ENCODE measurements at regions not wholly inside any gene's neighbourhood (a gene's known extent, or its start where the extent isn't known, plus 50 kb on each side); places are given as distances from the start of the nearest gene placed in this dataset.

- intact Hi-C loops (cut with DNase I) = loop anchor here (5.0 kb wide), 2 partner anchors 58 to 167 kb away; no protein-coding TSS in a partner anchor
- TF ChIP-seq POLR2AphosphoS5 (IDR thresholded peaks at IDR 0.05) (no peak), POLR2A (IDR thresholded peaks at IDR 0.05) (no peak), CTCF (IDR thresholded peaks at IDR 0.05) (no peak)
- Histone ChIP-seq H3K4me3 (no peak overlapping the region), H3K27me3 (replicated peaks; ENCODE audit: insufficient read depth) (no peaks in the 10 kb centered on the region), H3K27ac (no peak overlapping the region), H3K9me3 (no peaks in the 10 kb centered on the region), H3K36me3 (no peaks in the 10 kb centered on the region), H3K4me1 (replicated peaks) (peaks cover 8% of the 10 kb centered on the region)
- no peak for DNase-seq (ENCODE audit: low spot score)
- WGBS = 84% methylated on average over 4 of the region's 4 CpGs
These were observed 385.0 kb upstream of the TNP1 start for GRCh38 chr2:217244815-217245214.

- no peak for DNase-seq (ENCODE audit: low spot score)
- H3K4me1 ChIP-seq (replicated peaks) = peaks cover 5% of the 10 kb centered on the region
- no peaks in the 10 kb centered on the region for H3K9me3 ChIP-seq
- TF ChIP-seq POLR2A (IDR thresholded peaks at IDR 0.05) (no peak), POLR2AphosphoS5 (IDR thresholded peaks at IDR 0.05) (no peak), CTCF (IDR thresholded peaks at IDR 0.05) (no peak)
- H3K4me3 ChIP-seq = no peak overlapping the region
- intact Hi-C loops (cut with DNase I) = no loop called here
- no peaks in the 10 kb centered on the region for H3K27me3 ChIP-seq (replicated peaks; ENCODE audit: insufficient read depth)
- 93% methylated on average over 3 of the region's 3 CpGs for WGBS
- no peak overlapping the region for H3K27ac ChIP-seq
- no peaks in the 10 kb centered on the region for H3K36me3 ChIP-seq
These were observed 383.1 kb upstream of the TNP1 start for GRCh38 chr2:217242947-217243346.

GRCh38 chr2:217231724-217232123, 371.9 kb upstream of the TNP1 start:
- no peak for TF ChIP-seq CTCF (IDR thresholded peaks at IDR 0.05)
- TF ChIP-seq POLR2AphosphoS5 (IDR thresholded peaks at IDR 0.05) = no peak
- TF ChIP-seq POLR2A (IDR thresholded peaks at IDR 0.05) = no peak
- 69% methylated on average over 3 of the region's 3 CpGs for WGBS
- H3K27me3 ChIP-seq (replicated peaks; ENCODE audit: insufficient read depth) = no peaks in the 10 kb centered on the region
- intact Hi-C loops (cut with DNase I) = no loop called here
- H3K27ac ChIP-seq = no peak overlapping the region
- DNase-seq (ENCODE audit: low spot score) = no peak
- H3K36me3 ChIP-seq = no peaks in the 10 kb centered on the region
- no peak overlapping the region for H3K4me3 ChIP-seq
- H3K4me1 ChIP-seq (replicated peaks) = no peaks in the 10 kb centered on the region
- no peaks in the 10 kb centered on the region for H3K9me3 ChIP-seq

- intact Hi-C loops (cut with DNase I) = no loop called here
- DNase-seq (ENCODE audit: low spot score) = no peak
- no peaks in the 10 kb centered on the region for H3K4me1 ChIP-seq (replicated peaks)
- no peaks in the 10 kb centered on the region for H3K27me3 ChIP-seq (replicated peaks; ENCODE audit: insufficient read depth)
- no peaks in the 10 kb centered on the region for H3K9me3 ChIP-seq
- H3K4me3 ChIP-seq = no peak overlapping the region
- 64% methylated on average over 1 of the region's 1 CpG for WGBS
- H3K27ac ChIP-seq = no peak overlapping the region
- no peak for TF ChIP-seq POLR2A (IDR thresholded peaks at IDR 0.05)
- TF ChIP-seq POLR2AphosphoS5 (IDR thresholded peaks at IDR 0.05) = no peak
- no peak for TF ChIP-seq CTCF (IDR thresholded peaks at IDR 0.05)
- no peaks in the 10 kb centered on the region for H3K36me3 ChIP-seq
These were observed 371.3 kb upstream of the TNP1 start for GRCh38 chr2:217231212-217231611.

- no peaks in the 10 kb centered on the region for H3K9me3 ChIP-seq
- H3K4me1 ChIP-seq (replicated peaks) = no peaks in the 10 kb centered on the region
- no peaks in the 10 kb centered on the region for H3K27me3 ChIP-seq (replicated peaks; ENCODE audit: insufficient read depth)
- no peaks in the 10 kb centered on the region for H3K36me3 ChIP-seq
- H3K27ac ChIP-seq = no peak overlapping the region
- no peak overlapping the region for H3K4me3 ChIP-seq
- 92% methylated on average over 1 of the region's 1 CpG for WGBS
- intact Hi-C loops (cut with DNase I) = no loop called here
- TF ChIP-seq POLR2AphosphoS5 (IDR thresholded peaks at IDR 0.05) = no peak
- no peak for TF ChIP-seq POLR2A (IDR thresholded peaks at IDR 0.05)
- TF ChIP-seq CTCF (IDR thresholded peaks at IDR 0.05) = no peak
- DNase-seq (ENCODE audit: low spot score) = no peak
These were observed 368.9 kb upstream of the TNP1 start for GRCh38 chr2:217228732-217229131.

Measured in prostate gland (tissue), 2 donors.